ENCODE measurements at regions not wholly inside any gene's neighbourhood (a gene's known extent, or its start where the extent isn't known, plus 50 kb on each side); places are given as distances from the start of the nearest gene placed in this dataset.
A peak's percentile ranks its signal among the peaks of the same experiment; 100 is the strongest.
"Not testable (repeated sequence)": the region's sequence is repeated elsewhere in the genome, so short reads cannot be mapped to it uniquely, and the experiment has no call there.

GRCh38 chr12:107607464-107608392 is 77.9 kb upstream of the PWP1 start:
- peak; percentile 46 for DNase-seq

GRCh38 chr12:107608779-107609178 is 76.8 kb upstream of the PWP1 start:
- DNase-seq = not testable (repeated sequence)

- DNase-seq = no peak
These were observed 75.4 kb upstream of the PWP1 start for GRCh38 chr12:107610021-107610859.

- DNase-seq = no peak
These were observed 73.1 kb upstream of the PWP1 start for GRCh38 chr12:107612508-107612907.

- no peak for DNase-seq
These were observed 68.7 kb upstream of the PWP1 start for GRCh38 chr12:107616941-107617340.

GRCh38 chr12:107618106-107618505 is 67.5 kb upstream of the PWP1 start:
- no peak for DNase-seq

- DNase-seq = no peak
These were observed 65.8 kb upstream of the PWP1 start for GRCh38 chr12:107619831-107620230.

GRCh38 chr12:107622001-107622400 is 63.6 kb upstream of the PWP1 start:
- no peak for DNase-seq

GRCh38 chr12:107624493-107624892 is 61.1 kb upstream of the PWP1 start:
- no peak for DNase-seq

- DNase-seq = no peak
These were observed 53.9 kb upstream of the PWP1 start for GRCh38 chr12:107631715-107632114.

GRCh38 chr12:107632246-107632645 is 53.4 kb upstream of the PWP1 start:
- DNase-seq = no peak

- no peak for DNase-seq
These were observed 51.1 kb upstream of the PWP1 start for GRCh38 chr12:107634530-107634929.

GRCh38 chr12:107635139-107635538 is 50.5 kb upstream of the PWP1 start:
- DNase-seq = no peak
